SK-N-SH (cell line): ENCODE measurements at regions not wholly inside any gene's neighbourhood (a gene's known extent, or its start where the extent isn't known, plus 50 kb on each side); places are given as distances from the start of the nearest gene placed in this dataset.
"Not testable (repeated sequence)": the region's sequence is repeated elsewhere in the genome, so short reads cannot be mapped to it uniquely, and the experiment has no call there.

Experiments used
- CTCF ChIA-PET: fragments of 300-600, 350-600 bp; formaldehyde crosslinking; extraction: SDS; loops from one replicate; lab custom pipeline; 2021; lab: Yijun Ruan, JAX
- POLR2A ChIA-PET: fragments of 350-600 bp; sonication (Branson Sonifier 250); formaldehyde crosslinking; extraction: SDS; loops from one replicate; lab custom pipeline; 2020; ENCODE audit warnings: antibody characterized with exemption, inconsistent platforms; lab: Yijun Ruan, JAX
- DNase-seq: peaks from one replicate; pipeline ENCODE4 v3.0.0; 2012
- H2AFZ ChIP-seq: fragments of 200-600 bp; sonication (generic); 2 replicates; pipeline ENCODE4 v1.8.1; 2016; ENCODE audit warnings: antibody characterized with exemption, mild to moderate bottlenecking, low read depth
- H3F3A ChIP-seq: fragments of 200-600 bp; sonication (generic); replicated peaks from 2 replicates; pipeline ENCODE3; 2016; ENCODE audit warnings: antibody characterized with exemption, mild to moderate bottlenecking; ENCODE audit not compliant: insufficient read depth
- H3K27ac ChIP-seq, 2 experiments: fragments of 200-500 bp in 1 of 2; fragments of 200-600 bp in 1 of 2; sonication (Bioruptor generic) in 1 of 2; sonication (generic), shearing (Covaris generic) in 1 of 2; 2 replicates each; pipeline versions ENCODE4 v1.5.1 to v1.6.1; 2014 to 2016; ENCODE audit warnings: low read depth in 2 of 2, inconsistent platforms in 1 of 2, low read length in 1 of 2, mild to moderate bottlenecking in 1 of 2, mixed read lengths in 1 of 2
- H3K27me3 ChIP-seq: fragments of 200-600 bp; sonication (generic), shearing (Covaris generic); 2 replicates; pipeline ENCODE4 v1.6.1; 2016; ENCODE audit warnings: mixed run types; ENCODE audit not compliant: insufficient read depth
- H3K36me3 ChIP-seq, 2 experiments: fragments of 200-500 bp in 1 of 2; fragments of 200-600 bp in 1 of 2; sonication (Bioruptor generic) in 1 of 2; sonication (generic) in 1 of 2; replicated peaks in 1 of 2; 2 replicates each; pipeline versions ENCODE3 to v1.5.1; 2014 to 2016; ENCODE audit warnings: low read length in 1 of 2, mild to moderate bottlenecking in 1 of 2; ENCODE audit not compliant: insufficient read depth in 2 of 2, control insufficient read depth in 1 of 2
- H3K4me1 ChIP-seq, 2 experiments: fragments of 200-500 bp in 1 of 2; fragments of 200-600 bp in 1 of 2; sonication (Bioruptor generic) in 1 of 2; sonication (generic), shearing (Covaris generic) in 1 of 2; 2 replicates each; pipeline versions ENCODE4 v1.5.1 to v1.6.1; 2014 to 2016; ENCODE audit warnings: low read depth in 1 of 2, low read length in 1 of 2, mixed run types in 1 of 2; ENCODE audit not compliant: insufficient read depth in 2 of 2, control insufficient read depth in 1 of 2
- H3K4me2 ChIP-seq: fragments of 200-600 bp; sonication (generic), shearing (Covaris generic); 2 replicates; pipeline ENCODE4 v1.6.1; 2017; ENCODE audit warnings: mixed run types
- H3K4me3 ChIP-seq, 2 experiments: fragments of 200-500 bp in 1 of 2; fragments of 200-600 bp in 1 of 2; sonication (Bioruptor generic) in 1 of 2; sonication (generic), shearing (Covaris generic) in 1 of 2; 2 replicates each; pipeline versions ENCODE4 v1.5.1 to v1.8.1; 2014 to 2016; ENCODE audit warnings: low read depth in 2 of 2, inconsistent platforms in 1 of 2, low read length in 1 of 2, mild to moderate bottlenecking in 1 of 2, mixed read lengths in 1 of 2, moderate library complexity in 1 of 2
- H3K79me2 ChIP-seq: fragments of 200-600 bp; sonication (generic); 2 replicates; pipeline ENCODE4 v1.8.1; 2017; ENCODE audit warnings: mild to moderate bottlenecking; ENCODE audit not compliant: insufficient read depth
- H3K9ac ChIP-seq: fragments of 200-600 bp; sonication (generic); 2 replicates; pipeline ENCODE4 v1.6.1; 2017; ENCODE audit warnings: mixed run types
- H3K9me2 ChIP-seq: fragments of 200-600 bp; sonication (generic); 2 replicates; pipeline ENCODE4 v1.6.1; 2017; ENCODE audit warnings: mixed run types
- H3K9me3 ChIP-seq: fragments of 200-600 bp; sonication (generic); 2 replicates; pipeline ENCODE4 v1.6.1; 2017; ENCODE audit warnings: mixed run types, mild to moderate bottlenecking, moderate library complexity
- H4K20me1 ChIP-seq: fragments of 200-600 bp; sonication (generic); 2 replicates; pipeline ENCODE4 v1.6.1; 2017; ENCODE audit warnings: mild to moderate bottlenecking, mixed run types; ENCODE audit not compliant: insufficient read depth
- CTCF ChIP-seq: fragments of 200-600 bp; sonication (generic); IDR thresholded peaks from 2 replicates; pipeline ENCODE4 v1.6.1; 2017; ENCODE audit warnings: antibody characterized with exemption, mild to moderate bottlenecking, moderate library complexity
- GABPA ChIP-seq: IDR thresholded peaks from 2 replicates; pipeline ENCODE4 v1.4.0; 2012; ENCODE audit warnings: low read depth, mild to moderate bottlenecking
- JUND ChIP-seq: IDR thresholded peaks from 2 replicates; pipeline ENCODE4 v1.4.0; 2012
- RAD21 ChIP-seq: IDR thresholded peaks from 2 replicates; pipeline ENCODE4 v1.6.1; 2012; ENCODE audit warnings: mild to moderate bottlenecking, low read length
- TEAD4 ChIP-seq: IDR thresholded peaks from 2 replicates; pipeline ENCODE4 v1.4.0; 2012; ENCODE audit warnings: mild to moderate bottlenecking, borderline replicate concordance; ENCODE audit not compliant: insufficient read depth
- USF1 ChIP-seq: IDR thresholded peaks from 2 replicates; pipeline ENCODE4 v1.4.0; 2012; ENCODE audit warnings: low read depth, borderline replicate concordance
- ZBTB33 ChIP-seq: IDR thresholded peaks from 2 replicates; pipeline ENCODE4 v1.4.0; 2012; ENCODE audit warnings: low read depth, borderline replicate concordance
- WGBS: methylation state at CpG from one replicate; pipeline ENCODE4 v1.1.6; 2017; ENCODE audit warnings: low lambda C conversion rate; 5-methylcytosine and 5-hydroxymethylcytosine counted together
- TF ChIP-seq, protein P1 (sequence below): fragments of 150-350 bp; IDR thresholded peaks from 2 replicates; pipeline ENCODE4 v1.6.1; 2016; ENCODE audit warnings: mild to moderate bottlenecking, low read depth, low read length

GRCh38 chr5:158589939-158590338, 509.8 kb downstream of the EBF1 start (continued):
- no peak for TF ChIP-seq CTCF
- TF ChIP-seq, protein P1, sequence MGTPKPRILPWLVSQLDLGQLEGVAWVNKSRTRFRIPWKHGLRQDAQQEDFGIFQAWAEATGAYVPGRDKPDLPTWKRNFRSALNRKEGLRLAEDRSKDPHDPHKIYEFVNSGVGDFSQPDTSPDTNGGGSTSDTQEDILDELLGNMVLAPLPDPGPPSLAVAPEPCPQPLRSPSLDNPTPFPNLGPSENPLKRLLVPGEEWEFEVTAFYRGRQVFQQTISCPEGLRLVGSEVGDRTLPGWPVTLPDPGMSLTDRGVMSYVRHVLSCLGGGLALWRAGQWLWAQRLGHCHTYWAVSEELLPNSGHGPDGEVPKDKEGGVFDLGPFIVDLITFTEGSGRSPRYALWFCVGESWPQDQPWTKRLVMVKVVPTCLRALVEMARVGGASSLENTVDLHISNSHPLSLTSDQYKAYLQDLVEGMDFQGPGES, result no peak

DNA sequence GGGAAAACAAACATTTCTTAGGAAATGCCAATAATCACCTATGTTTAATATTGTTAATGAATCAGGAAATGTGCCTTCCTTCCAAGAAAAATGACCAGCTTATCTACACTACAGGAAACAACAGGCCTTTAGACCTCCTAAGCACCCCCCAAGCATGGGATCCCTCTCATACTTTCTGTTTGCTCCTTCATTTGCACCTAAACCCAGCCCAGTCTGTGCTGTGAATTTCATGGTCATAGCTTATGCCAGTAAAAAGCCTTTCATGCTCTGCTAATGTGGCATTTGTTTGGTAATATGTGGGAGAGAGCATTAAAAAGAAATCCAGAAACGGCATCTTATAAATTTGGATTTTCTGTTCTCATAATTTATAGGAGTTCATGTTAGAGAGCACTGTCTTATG, 511.1 kb downstream of the EBF1 start:
- Histone ChIP-seq H3K4me2 (no peak overlapping the region), H3F3A (no peaks in the 10 kb centered on the region), H3K9ac (no peak overlapping the region), H3K79me2 (no peaks in the 10 kb centered on the region), H2AFZ (no peak overlapping the region), H4K20me1 (no peaks in the 10 kb centered on the region), H3K36me3 (no peaks in the 10 kb centered on the region), H3K9me3 (no peaks in the 10 kb centered on the region), H3K27ac (no peak overlapping the region)
- POLR2A ChIA-PET, result no interaction called here
- CTCF ChIA-PET, result interaction anchor here (0.9 kb wide), 1 partner anchor 30 kb away, joined by 3 read pairs; no protein-coding TSS in a partner anchor
- DNase-seq, result no peak
- 38% methylated on average over 1 of the region's 1 CpG for WGBS
- TF ChIP-seq RAD21, result no peak
- no peak for TF ChIP-seq ZBTB33
- TF ChIP-seq, all 33 proteins: peak for 0
- H3K4me1 ChIP-seq, result peaks cover 0 to 3% of the 10 kb centered on the region in 2 experiments; a peak in 2 of 4 replicates
- H3K9me2 ChIP-seq, result no peaks in the 10 kb centered on the region
- no peak overlapping the region for H3K4me3 ChIP-seq
- no peaks in the 10 kb centered on the region for H3K27me3 ChIP-seq

GRCh38 chr5:158586054-158586453, 513.7 kb downstream of the EBF1 start:
- Histone ChIP-seq H3K4me2 (no peak overlapping the region), H3K9me3 (no peaks in the 10 kb centered on the region), H3K9ac (no peak overlapping the region), H4K20me1 (no peaks in the 10 kb centered on the region), H2AFZ (no peak overlapping the region), H3K27ac (no peak overlapping the region), H3K9me2 (no peaks in the 10 kb centered on the region), H3K27me3 (no peaks in the 10 kb centered on the region), H3K36me3 (no peaks in the 10 kb centered on the region), H3K79me2 (no peaks in the 10 kb centered on the region), H3K4me1 (no peaks in the 10 kb centered on the region; a peak in 2 of 4 replicates), H3F3A (no peaks in the 10 kb centered on the region), H3K4me3 (no peak overlapping the region)
- ChIA-PET CTCF (interaction anchor here (1.4 kb wide), 1 partner anchor 30 kb away, joined by 3 read pairs; no protein-coding TSS in a partner anchor), POLR2A (no interaction called here)
- WGBS, result 39% methylated on average over 2 of the region's 2 CpGs
- TF ChIP-seq JUND (no peak), TEAD4 (no peak), GABPA (no peak), USF1 (no peak)
- no peak for DNase-seq

DNA sequence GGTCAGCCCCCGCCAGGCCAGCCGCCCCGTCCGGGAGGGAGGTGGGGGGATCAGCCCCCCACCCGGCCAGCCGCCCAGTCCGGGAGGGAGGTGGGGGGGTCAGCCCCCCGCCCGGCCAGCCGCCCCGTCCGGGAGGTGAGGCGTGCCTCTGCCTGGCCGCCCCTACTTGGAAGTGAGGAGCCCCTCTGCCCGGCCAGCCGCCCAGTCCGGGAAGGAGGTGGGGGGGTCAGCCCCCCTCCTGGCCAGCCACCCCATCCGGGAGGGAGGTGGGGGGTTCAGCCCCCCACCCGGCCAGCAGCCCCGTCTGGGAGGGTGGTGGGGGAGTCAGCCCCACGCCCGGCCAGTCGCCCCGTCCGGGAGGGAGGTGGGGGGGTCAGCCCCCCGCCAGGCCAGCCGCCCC, 517.0 kb downstream of the EBF1 start:
- H3K9me3 ChIP-seq, H3K27me3 ChIP-seq, H4K20me1 ChIP-seq, H3F3A ChIP-seq, H3K79me2 ChIP-seq, DNase-seq, H3K9me2 ChIP-seq, H3K9ac ChIP-seq, H3K36me3 ChIP-seq, H3K4me3 ChIP-seq, H3K4me2 ChIP-seq, POLR2A ChIA-PET, H3K4me1 ChIP-seq, H3K27ac ChIP-seq, CTCF ChIA-PET, H2AFZ ChIP-seq: not testable (repeated sequence)
- WGBS, result 52% methylated on average over 5 of the region's 27 CpGs
